Transverse colon (tissue), 4 donors: ENCODE measurements at regions not wholly inside any gene's neighbourhood (a gene's known extent, or its start where the extent isn't known, plus 50 kb on each side); places are given as distances from the start of the nearest gene placed in this dataset.

ENCODE experiments used
- POLR2A ChIP-seq: fragments of 450-650 bp; IDR thresholded peaks from one replicate; pipeline ENCODE4 v1.6.1; 2016; ENCODE audit warnings: antibody characterized with exemption, mild to moderate bottlenecking, moderate library complexity
- POLR2AphosphoS5 ChIP-seq, 3 donors: sonication (generic); formaldehyde crosslinking; IDR thresholded peaks; one replicate each; pipeline ENCODE4 v1.6.1; 2016; ENCODE audit warnings: antibody characterized with exemption in 3 of 3
- TF ChIP-seq, protein P1 (sequence below), 5 experiments: fragments of 200-600 bp in 3 of 5; fragments of 450-650 bp in 2 of 5; sonication (generic) in 3 of 5; IDR thresholded peaks; 1 replicate in 2 of 5; 2 replicates in 3 of 5; pipeline ENCODE4 v1.5.1; 2016 to 2017; ENCODE audit warnings: antibody characterized with exemption in 5 of 5, inconsistent platforms in 3 of 5, mild to moderate bottlenecking in 2 of 5, moderate library complexity in 1 of 5

GRCh38 chr9:129480227-129480626 lies 140.7 kb downstream of the C9orf50 start:
- TF ChIP-seq, protein P1, sequence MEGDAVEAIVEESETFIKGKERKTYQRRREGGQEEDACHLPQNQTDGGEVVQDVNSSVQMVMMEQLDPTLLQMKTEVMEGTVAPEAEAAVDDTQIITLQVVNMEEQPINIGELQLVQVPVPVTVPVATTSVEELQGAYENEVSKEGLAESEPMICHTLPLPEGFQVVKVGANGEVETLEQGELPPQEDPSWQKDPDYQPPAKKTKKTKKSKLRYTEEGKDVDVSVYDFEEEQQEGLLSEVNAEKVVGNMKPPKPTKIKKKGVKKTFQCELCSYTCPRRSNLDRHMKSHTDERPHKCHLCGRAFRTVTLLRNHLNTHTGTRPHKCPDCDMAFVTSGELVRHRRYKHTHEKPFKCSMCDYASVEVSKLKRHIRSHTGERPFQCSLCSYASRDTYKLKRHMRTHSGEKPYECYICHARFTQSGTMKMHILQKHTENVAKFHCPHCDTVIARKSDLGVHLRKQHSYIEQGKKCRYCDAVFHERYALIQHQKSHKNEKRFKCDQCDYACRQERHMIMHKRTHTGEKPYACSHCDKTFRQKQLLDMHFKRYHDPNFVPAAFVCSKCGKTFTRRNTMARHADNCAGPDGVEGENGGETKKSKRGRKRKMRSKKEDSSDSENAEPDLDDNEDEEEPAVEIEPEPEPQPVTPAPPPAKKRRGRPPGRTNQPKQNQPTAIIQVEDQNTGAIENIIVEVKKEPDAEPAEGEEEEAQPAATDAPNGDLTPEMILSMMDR (IDR thresholded peaks at IDR 0.05) = no peak
- no peak for TF ChIP-seq POLR2AphosphoS5 (IDR thresholded peaks at IDR 0.05)
- no peak for TF ChIP-seq POLR2A
